ENCODE measurements at regions not wholly inside any gene's neighbourhood (a gene's known extent, or its start where the extent isn't known, plus 50 kb on each side); places are given as distances from the start of the nearest gene placed in this dataset.

DNA sequence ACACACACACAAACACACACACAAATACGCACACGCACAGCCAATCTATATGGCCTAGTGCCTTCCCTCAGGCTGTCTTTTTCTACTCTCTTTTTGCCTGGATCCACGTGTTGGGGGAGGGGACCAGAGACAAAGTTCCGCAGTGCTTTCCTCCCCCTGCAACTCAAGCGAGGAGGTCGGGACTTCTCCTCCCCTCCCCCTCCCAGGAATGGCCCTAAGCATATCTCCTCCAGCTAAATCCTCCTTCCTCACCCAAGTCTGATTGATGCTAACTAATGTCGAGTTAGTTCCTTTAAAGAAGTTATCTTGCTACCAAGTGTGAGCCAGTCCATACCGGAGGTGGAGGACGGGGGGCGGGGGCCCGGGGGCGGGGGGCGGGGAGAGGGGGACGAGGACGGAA is 141.2 kb upstream of the ZIC3 start:
- Mint-ChIP-seq H3K27ac (no peak overlapping the region), H3K4me1 (no peaks in the 10 kb centered on the region), H3K36me3 (no peaks in the 10 kb centered on the region), H3K4me3 (no peak overlapping the region), H3K27me3 (peaks cover 55% of the 10 kb centered on the region), H3K9me3 (no peaks in the 10 kb centered on the region)
- no peak for ATAC-seq

DNA sequence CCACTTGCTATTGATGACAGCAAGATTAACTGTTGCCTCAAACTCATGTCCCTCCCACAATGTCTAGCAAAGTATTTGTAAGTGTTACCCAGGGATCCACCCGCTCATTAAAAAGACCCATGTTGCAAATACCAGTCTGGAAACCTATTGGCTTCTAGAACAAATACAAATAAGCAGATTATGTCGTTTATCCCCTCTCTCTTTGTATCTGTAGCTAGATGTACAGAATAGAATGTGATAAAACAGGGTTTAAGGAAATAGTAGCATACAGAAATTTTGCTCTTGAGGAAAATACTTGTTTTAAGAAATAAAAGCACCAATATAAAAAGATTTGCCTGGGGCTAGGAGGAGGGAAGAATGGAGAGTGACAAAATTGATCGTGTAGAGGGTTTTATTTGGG is 142.7 kb upstream of the ZIC3 start:
- Mint-ChIP-seq H3K27ac (no peak overlapping the region), H3K4me1 (no peaks in the 10 kb centered on the region), H3K4me3 (no peak overlapping the region), H3K36me3 (no peaks in the 10 kb centered on the region), H3K27me3 (peaks cover 48% of the 10 kb centered on the region), H3K9me3 (no peaks in the 10 kb centered on the region)
- ATAC-seq = no peak

DNA sequence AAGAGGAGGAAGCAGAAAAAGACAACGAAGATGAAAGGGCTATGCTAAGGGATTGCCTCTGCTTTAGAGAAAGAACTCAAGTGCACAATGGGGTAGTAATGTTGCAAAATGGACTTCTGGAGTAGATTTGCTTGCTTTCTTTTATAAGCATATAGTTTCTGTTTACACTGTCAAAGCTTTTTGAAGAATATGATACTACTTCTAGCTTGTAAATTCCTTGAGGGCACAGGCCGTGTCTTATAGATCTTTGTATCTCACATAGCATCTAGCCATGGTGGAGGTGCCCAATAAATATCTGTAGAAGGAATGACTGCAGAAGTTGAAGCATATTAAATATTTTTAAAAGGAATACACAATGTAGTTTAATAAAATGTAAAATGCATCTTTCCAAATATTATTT is 147.8 kb upstream of the ZIC3 start:
- Mint-ChIP-seq H3K36me3 (no peaks in the 10 kb centered on the region), H3K27ac (no peak overlapping the region), H3K27me3 (peaks cover 3% of the 10 kb centered on the region), H3K9me3 (no peaks in the 10 kb centered on the region), H3K4me3 (no peak overlapping the region), H3K4me1 (no peaks in the 10 kb centered on the region)
- no peak for ATAC-seq

DNA sequence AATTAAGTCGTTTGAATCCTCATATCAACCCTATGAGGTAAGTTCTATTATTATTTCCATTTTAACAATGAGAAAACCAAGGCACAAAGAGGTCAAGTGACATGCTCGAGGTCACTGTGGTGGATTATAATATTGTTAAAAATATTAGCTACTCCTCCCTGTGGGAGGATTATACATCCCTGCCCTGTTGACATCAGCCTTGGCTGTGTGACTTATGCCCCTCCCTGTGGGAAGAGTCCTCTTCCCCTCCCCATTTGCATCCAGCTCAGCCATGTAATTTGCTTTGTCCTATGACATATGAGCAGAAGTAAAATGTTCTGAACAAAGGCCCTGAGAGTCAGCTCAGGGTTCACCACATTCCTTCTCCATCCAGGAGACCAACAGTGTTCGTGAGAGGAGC is 152.7 kb upstream of the ZIC3 start:
- Mint-ChIP-seq H3K27ac (no peak overlapping the region), H3K36me3 (no peaks in the 10 kb centered on the region), H3K27me3 (no peaks in the 10 kb centered on the region), H3K4me3 (no peak overlapping the region), H3K4me1 (no peaks in the 10 kb centered on the region), H3K9me3 (no peaks in the 10 kb centered on the region)
- no peak for ATAC-seq

DNA sequence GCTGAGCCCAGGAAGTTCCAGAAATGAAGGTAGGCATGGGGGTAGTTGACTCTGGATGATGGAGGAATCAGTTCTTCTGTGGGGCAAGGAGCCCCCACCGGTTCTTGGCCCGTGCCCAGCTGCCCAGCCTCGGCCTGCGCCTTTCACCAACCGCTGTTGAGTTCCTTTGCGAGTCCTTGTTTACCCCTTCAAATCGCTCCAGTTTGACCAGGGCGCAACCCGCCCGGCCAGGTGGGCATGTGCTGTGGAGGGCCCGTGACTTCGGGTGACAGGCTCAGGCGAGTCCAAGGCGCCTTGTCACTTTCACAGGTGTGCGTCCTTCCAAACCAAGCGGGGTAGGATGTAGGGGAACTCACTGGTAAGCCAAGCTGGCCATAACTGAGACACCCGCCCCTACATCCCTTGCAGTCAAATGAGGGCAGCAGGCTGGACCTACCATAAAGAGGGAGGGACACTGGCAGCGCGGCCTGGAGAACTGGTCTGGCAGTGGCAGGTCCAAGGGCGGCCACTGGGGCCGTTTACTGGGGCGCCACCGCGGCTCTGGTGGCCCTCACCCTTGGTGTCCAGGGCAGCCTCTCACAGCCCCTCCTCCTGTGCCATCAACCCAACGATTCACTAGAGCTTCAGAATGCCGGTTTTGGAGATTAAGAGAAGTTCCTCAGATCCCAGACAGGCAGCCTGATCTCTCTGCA is 160.3 kb upstream of the ZIC3 start:
- H3K9me3 Mint-ChIP-seq = no peaks in the 10 kb centered on the region
- H3K27me3 Mint-ChIP-seq = no peaks in the 10 kb centered on the region
- H3K36me3 Mint-ChIP-seq = no peaks in the 10 kb centered on the region
- H3K4me1 Mint-ChIP-seq = no peaks in the 10 kb centered on the region
- no peak overlapping the region for H3K4me3 Mint-ChIP-seq
- no peak for ATAC-seq
- no peak overlapping the region for H3K27ac Mint-ChIP-seq

DNA sequence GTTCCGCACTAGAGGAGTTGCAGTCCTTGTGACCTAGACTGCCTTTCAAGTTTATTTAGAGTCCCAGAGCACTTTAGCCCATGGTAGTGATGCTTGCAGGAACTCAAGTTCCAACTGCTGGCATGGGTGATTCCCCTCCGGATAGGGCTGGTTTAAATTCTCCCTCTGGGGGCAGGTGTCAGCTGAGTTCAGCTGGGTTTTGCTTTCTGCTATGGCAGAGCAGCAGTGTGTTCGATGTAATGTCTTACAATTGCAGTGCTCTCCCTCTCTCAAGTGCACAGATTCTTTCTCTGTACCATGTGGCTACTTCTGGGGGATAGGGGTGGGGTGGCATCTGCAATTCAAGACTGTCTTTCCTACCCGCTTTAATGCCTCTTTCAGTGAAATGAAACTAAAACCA is 164.8 kb upstream of the ZIC3 start:
- H3K4me3 Mint-ChIP-seq = no peak overlapping the region
- H3K27me3 Mint-ChIP-seq = no peaks in the 10 kb centered on the region
- H3K27ac Mint-ChIP-seq = no peak overlapping the region
- no peak for ATAC-seq
- H3K4me1 Mint-ChIP-seq = no peaks in the 10 kb centered on the region
- peaks cover 3% of the 10 kb centered on the region for H3K9me3 Mint-ChIP-seq
- H3K36me3 Mint-ChIP-seq = no peaks in the 10 kb centered on the region

DNA sequence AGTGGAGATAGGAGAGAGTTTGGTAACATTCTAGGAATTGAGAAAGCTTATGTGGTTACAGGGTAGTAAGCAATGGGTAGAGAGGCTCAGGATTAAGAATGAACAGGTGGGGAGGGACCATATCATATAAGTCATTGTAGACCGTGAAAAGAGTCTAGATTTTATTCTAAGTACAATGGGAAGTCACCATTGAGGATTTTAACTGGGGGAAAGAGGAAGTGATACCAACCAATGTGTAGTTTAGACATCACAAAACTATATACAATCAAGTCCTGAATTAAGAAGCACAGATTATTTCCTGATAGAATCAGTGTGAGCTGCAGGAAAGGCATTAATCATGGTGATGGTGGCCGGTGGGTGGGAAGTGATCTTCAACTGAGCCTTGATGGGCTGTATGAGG is 178.3 kb upstream of the ZIC3 start:
- Mint-ChIP-seq H3K27me3 (no peaks in the 10 kb centered on the region), H3K4me1 (no peaks in the 10 kb centered on the region), H3K4me3 (no peak overlapping the region), H3K9me3 (peaks cover 8% of the 10 kb centered on the region), H3K36me3 (no peaks in the 10 kb centered on the region), H3K27ac (no peak overlapping the region)
- ATAC-seq = no peak

DNA sequence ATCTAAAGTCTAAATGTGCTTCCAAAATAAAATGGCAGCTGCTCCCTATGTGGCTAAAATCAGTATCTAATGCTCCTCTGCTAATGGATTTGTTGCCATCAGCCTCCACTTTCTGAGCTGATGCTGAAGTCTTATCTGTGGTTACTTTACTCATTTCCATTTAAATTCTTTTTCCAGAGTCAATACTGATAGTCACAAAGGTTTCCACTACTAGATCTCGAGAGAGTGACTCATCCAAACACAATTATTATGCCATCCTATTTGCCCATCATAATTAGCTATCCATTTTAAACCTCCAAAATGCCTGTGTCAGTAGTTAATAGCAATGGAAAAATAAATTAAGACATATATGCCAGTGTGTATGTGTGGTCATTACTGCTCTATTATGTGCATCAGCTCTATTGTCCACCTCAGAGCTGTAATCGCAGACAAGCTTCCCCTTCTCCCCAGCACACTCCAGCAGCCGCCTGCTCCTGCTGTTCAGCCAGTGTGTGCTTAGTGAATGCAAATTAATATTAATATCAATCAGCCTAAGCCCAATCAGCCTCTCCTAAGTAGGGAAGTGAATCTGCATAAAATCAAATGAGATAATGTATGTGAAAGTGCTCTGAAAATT is 199.8 kb upstream of the ZIC3 start:
- Mint-ChIP-seq H3K4me1 (no peaks in the 10 kb centered on the region), H3K9me3 (no peaks in the 10 kb centered on the region), H3K27ac (no peak overlapping the region), H3K36me3 (no peaks in the 10 kb centered on the region), H3K27me3 (no peaks in the 10 kb centered on the region), H3K4me3 (no peak overlapping the region)
- no peak for ATAC-seq

DNA sequence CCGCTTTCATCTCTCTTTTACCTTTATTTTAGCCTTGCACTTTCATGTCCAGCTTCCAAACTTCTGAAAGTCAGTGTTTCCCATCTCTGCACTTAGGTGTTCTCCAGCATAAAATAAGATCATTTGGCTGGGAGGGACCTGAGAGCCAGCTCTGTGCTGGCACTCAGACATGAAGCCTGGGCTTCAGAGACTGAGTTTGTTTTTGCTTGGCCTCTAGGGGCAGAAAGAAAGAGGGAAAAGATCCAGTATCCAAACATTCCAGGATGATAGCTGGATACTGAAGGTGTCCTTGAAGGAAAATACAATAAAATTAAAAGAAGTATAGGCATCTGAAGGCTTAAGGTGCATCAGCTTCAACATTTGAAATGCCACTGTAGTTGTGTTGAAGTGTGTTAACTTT is 202.4 kb upstream of the ZIC3 start:
- Mint-ChIP-seq H3K27ac (no peak overlapping the region), H3K36me3 (no peaks in the 10 kb centered on the region), H3K27me3 (no peaks in the 10 kb centered on the region), H3K4me1 (no peaks in the 10 kb centered on the region), H3K9me3 (no peaks in the 10 kb centered on the region), H3K4me3 (no peak overlapping the region)
- no peak for ATAC-seq

DNA sequence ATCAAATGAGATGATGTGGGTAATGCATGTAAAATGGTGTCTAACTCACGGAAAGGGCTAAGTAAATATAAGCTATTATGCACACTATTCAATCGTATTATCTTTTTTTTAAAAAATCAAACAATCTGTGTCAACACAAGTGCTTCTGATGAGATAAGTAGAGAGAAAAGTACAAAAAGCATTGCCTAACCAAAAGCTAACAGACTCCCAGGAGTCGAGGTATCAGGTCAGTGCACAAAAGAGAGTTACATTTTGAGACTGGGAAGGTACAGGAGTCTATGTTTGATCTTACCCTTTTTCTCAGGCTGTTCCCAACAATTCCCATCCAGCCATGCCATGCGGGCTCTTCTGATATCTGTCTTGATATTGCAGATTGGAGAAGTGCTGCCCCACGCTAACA is 203.3 kb upstream of the ZIC3 start:
- Mint-ChIP-seq H3K4me3 (no peak overlapping the region), H3K36me3 (no peaks in the 10 kb centered on the region), H3K9me3 (no peaks in the 10 kb centered on the region), H3K27me3 (no peaks in the 10 kb centered on the region), H3K27ac (no peak overlapping the region), H3K4me1 (no peaks in the 10 kb centered on the region)
- no peak for ATAC-seq

DNA sequence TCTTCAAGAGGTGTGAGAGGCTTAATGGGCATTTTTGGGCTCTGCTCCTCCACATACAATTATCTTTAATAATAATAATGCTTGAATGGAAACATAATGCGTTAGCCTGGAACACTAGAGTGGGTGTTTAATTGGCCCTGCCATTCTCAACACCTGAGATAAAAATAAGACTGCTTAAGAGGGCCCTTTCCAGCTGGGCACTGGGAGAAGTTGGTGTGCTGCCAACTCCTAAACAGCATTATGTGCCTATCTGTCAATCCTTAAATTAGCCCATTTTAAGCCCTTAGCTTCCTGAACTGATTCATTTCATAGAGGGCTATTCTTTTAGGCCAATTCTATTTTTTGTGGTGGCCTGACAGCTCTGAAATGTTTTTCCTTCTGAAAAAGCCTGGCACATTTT is 211.1 kb upstream of the ZIC3 start:
- no peak overlapping the region for H3K4me3 Mint-ChIP-seq
- no peaks in the 10 kb centered on the region for H3K36me3 Mint-ChIP-seq
- no peak overlapping the region for H3K27ac Mint-ChIP-seq
- no peaks in the 10 kb centered on the region for H3K9me3 Mint-ChIP-seq
- no peaks in the 10 kb centered on the region for H3K27me3 Mint-ChIP-seq
- H3K4me1 Mint-ChIP-seq = no peaks in the 10 kb centered on the region
- no peak for ATAC-seq

DNA sequence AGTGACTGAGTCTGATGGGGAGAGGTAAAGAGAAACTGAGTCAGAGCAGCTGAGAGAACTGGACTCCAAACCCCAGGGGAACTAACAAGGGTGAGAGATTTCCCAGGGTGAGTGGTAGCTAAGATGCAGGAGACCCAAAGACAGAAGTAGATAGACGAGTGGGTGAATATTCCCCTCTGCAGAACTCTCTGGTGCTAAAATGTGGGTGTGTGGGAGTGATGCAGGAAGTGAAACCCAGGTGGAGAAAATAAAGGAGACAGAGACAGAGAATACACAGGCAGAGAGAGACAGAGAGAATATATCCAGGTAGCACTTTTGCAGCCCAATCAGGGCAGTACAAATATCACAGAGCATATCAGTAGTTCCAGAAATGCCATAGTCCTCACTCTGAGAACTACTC is 212.5 kb upstream of the ZIC3 start:
- H3K9me3 Mint-ChIP-seq = no peaks in the 10 kb centered on the region
- no peak overlapping the region for H3K4me3 Mint-ChIP-seq
- no peaks in the 10 kb centered on the region for H3K4me1 Mint-ChIP-seq
- H3K27me3 Mint-ChIP-seq = no peaks in the 10 kb centered on the region
- H3K27ac Mint-ChIP-seq = no peak overlapping the region
- ATAC-seq = no peak
- no peaks in the 10 kb centered on the region for H3K36me3 Mint-ChIP-seq

DNA sequence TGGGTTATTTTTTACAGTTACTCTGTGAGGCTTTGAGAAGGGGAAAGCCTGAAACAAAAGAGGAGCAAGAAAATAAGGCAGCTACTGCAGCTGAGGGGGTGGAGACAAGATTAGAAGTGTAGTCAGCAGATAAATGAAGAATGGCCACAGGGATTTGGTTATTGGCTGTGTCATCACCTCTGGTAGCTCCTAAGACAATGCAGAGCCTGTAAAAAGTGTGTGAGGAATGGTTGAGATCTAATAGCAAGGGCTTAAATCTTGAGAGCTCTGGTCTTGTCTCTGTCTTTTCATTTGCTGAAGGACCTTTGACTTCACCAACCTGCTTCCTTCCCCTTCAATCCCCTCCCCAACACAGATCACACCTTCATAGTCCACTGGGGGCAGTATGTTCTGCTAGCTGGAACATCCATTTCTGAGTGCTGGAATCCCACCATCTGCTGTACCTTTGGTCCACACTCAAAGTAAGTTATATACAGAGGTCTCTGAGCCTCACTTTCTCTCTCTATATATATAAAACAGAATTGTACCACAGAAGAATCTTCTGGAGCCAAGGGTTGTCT is 213.7 kb upstream of the ZIC3 start:
- Mint-ChIP-seq H3K27ac (no peak overlapping the region), H3K27me3 (no peaks in the 10 kb centered on the region), H3K4me3 (no peak overlapping the region), H3K4me1 (no peaks in the 10 kb centered on the region), H3K9me3 (no peaks in the 10 kb centered on the region), H3K36me3 (no peaks in the 10 kb centered on the region)
- ATAC-seq = no peak

DNA sequence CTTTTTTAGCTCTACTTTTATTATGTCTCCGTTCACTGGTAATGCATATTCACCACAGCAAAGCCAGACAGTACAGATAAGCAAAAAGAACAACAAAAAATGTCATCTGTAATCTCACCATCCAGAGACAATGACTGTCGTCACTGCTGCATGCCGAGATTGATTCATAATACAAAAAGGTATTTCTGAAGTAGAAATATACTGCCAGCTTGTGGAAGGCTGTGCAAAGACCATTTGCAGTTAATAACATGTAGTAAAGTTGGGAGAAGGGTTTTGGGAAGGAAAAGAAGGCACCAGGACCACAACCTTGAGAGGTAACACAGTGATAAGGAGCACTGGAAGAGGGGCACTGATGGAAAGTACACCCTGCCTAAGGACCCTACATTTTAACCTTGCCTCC is 223.0 kb upstream of the ZIC3 start:
- Mint-ChIP-seq H3K4me3 (no peak overlapping the region), H3K27ac (no peak overlapping the region), H3K4me1 (no peaks in the 10 kb centered on the region), H3K9me3 (peaks cover 2% of the 10 kb centered on the region), H3K27me3 (no peaks in the 10 kb centered on the region), H3K36me3 (no peaks in the 10 kb centered on the region)
- ATAC-seq = no peak

DNA sequence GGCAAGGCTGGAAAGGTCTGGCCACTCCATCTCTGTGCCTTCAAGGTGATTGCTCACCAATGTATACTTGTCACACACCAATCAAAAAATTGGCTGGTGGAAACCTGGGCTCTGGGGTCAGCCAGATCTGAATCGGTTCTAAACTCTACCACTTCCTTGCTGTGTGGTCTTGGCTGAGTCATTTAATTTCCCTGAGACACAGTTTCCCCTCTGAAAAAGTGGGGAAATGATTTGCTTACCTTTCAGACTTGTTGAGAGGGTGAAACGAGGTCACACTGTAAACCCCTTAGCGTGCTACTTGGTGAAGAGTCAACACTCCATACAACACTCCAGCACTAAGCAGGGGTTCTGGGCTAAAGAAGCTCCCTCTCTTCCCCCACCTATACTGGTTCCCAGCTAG is 252.3 kb upstream of the ZIC3 start:
- no peaks in the 10 kb centered on the region for H3K9me3 Mint-ChIP-seq
- no peaks in the 10 kb centered on the region for H3K27me3 Mint-ChIP-seq
- H3K4me1 Mint-ChIP-seq = no peaks in the 10 kb centered on the region
- H3K27ac Mint-ChIP-seq = no peak overlapping the region
- H3K4me3 Mint-ChIP-seq = no peak overlapping the region
- ATAC-seq = no peak
- H3K36me3 Mint-ChIP-seq = no peaks in the 10 kb centered on the region

DNA sequence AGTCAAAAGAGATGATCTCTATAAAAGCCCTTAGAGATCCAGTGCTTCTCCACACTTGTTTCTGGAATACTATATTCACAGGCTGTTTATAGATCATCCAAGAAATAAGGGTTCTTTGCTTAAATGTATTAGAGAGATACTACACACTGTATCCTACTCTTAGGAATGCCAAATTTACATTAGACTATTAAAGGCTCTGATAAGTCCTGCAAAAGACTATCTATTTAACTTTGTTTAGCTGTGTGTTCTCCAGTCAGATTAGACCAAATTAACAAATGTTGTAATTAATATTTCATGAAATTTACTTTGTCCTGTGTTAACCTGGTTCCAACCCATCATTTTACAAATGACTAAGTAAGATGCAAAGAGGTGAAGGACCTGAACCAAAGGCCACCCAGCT is 260.5 kb upstream of the ZIC3 start:
- no peak overlapping the region for H3K4me3 Mint-ChIP-seq
- no peak overlapping the region for H3K27ac Mint-ChIP-seq
- H3K9me3 Mint-ChIP-seq = peaks cover 4% of the 10 kb centered on the region
- no peaks in the 10 kb centered on the region for H3K27me3 Mint-ChIP-seq
- no peaks in the 10 kb centered on the region for H3K36me3 Mint-ChIP-seq
- ATAC-seq = no peak
- no peaks in the 10 kb centered on the region for H3K4me1 Mint-ChIP-seq
